Endodermal cell (in vitro differentiated cells): ENCODE measurements at regions not wholly inside any gene's neighbourhood (a gene's known extent, or its start where the extent isn't known, plus 50 kb on each side); places are given as distances from the start of the nearest gene placed in this dataset.

Experiments
- DNase-seq: peaks from one replicate; pipeline ENCODE4 v3.0.0-alpha.2; 2017
- H3K27ac ChIP-seq: 2 replicates; pipeline ENCODE4 v1.5.1; 2013; ENCODE audit warnings: mild to moderate bottlenecking, low read depth, low read length, moderate library complexity
- H3K27me3 ChIP-seq: 2 replicates; pipeline ENCODE4 v1.6.1; 2013; ENCODE audit warnings: mild to moderate bottlenecking, low read length, moderate library complexity; ENCODE audit not compliant: insufficient read depth, control insufficient read depth, poor library complexity, severe bottlenecking
- H3K36me3 ChIP-seq: 2 replicates; pipeline ENCODE4 v1.7.0; 2013; ENCODE audit warnings: mild to moderate bottlenecking, low read length, moderate library complexity; ENCODE audit not compliant: control insufficient read depth, insufficient read depth
- H3K4me1 ChIP-seq: one replicate; pipeline ENCODE4 v1.7.0; 2013; ENCODE audit warnings: low read length; ENCODE audit not compliant: control insufficient read depth, insufficient read depth
- H3K4me3 ChIP-seq: 2 replicates; pipeline ENCODE4 v1.5.1; 2013; ENCODE audit warnings: mild to moderate bottlenecking, low read length, moderate library complexity
- H3K9ac ChIP-seq: 2 replicates; pipeline ENCODE4 v1.6.1; 2013; ENCODE audit warnings: mild to moderate bottlenecking, low read length, moderate library complexity; ENCODE audit not compliant: poor library complexity, severe bottlenecking; ENCODE audit errors: extremely low read depth
- H3K9me3 ChIP-seq: 2 replicates; pipeline ENCODE4 v1.6.1; 2013; ENCODE audit warnings: mild to moderate bottlenecking, low read length, moderate library complexity; ENCODE audit not compliant: control insufficient read depth
- H3K27ac Mint-ChIP-seq: 2 replicates; pipeline ENCODE4 v1.8.0; 2020; ENCODE audit warnings: mixed read lengths
- H3K27me3 Mint-ChIP-seq: 2 replicates; pipeline ENCODE4 v1.8.0; 2021; ENCODE audit warnings: mild to moderate bottlenecking, mixed read lengths; ENCODE audit not compliant: insufficient read depth
- H3K36me3 Mint-ChIP-seq: 2 replicates; pipeline ENCODE4 v1.8.0; 2020; ENCODE audit warnings: low read depth, mixed read lengths
- H3K4me1 Mint-ChIP-seq: 2 replicates; pipeline ENCODE4 v1.8.0; 2020; ENCODE audit warnings: mixed read lengths
- H3K4me3 Mint-ChIP-seq: 2 replicates; pipeline ENCODE4 v1.8.0; 2020; ENCODE audit warnings: mild to moderate bottlenecking, moderate library complexity, mixed read lengths
- H3K9me3 Mint-ChIP-seq: 2 replicates; pipeline ENCODE4 v1.8.0; 2020; ENCODE audit warnings: mild to moderate bottlenecking, mixed read lengths
- WGBS, 2 experiments: methylation state at CpG; one replicate each; pipeline versions ENCODE4 v1.1.5 to v1.1.7; 2013; ENCODE audit warnings: missing lambda C conversion rate in 2 of 2, mixed read lengths in 1 of 2; ENCODE audit not compliant: insufficient coverage in 1 of 2, insufficient read length in 1 of 2; 5-methylcytosine and 5-hydroxymethylcytosine counted together
- TF ChIP-seq, protein P1 (sequence below): fragments of 200-600 bp; sonication (generic); conservative IDR thresholded peaks from 2 replicates; pipeline ENCODE4 v1.5.0; 2021; ENCODE audit warnings: antibody characterized with exemption, mild to moderate bottlenecking

DNA sequence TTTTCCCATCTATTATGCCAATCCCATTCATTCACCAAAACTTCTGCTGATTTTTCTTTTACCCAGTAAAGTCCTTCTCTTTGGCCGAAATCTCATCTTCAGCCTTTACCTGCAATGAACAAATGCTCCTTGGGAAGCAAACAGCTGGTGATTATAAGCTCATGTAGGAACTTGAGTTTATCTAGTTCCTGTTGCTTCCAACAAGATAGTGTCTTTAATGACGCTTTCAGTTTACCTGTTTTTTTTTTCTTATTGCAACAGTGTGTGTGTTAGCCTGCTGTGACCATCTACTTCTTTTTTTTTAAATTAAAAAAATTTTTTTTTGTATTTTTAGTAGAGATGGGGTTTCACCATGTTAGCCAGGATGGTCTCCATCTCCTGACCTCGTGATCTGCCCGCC is 156.0 kb downstream of the CD47 start:
- no peak for DNase-seq
- Mint-ChIP-seq H3K27ac (no peak overlapping the region), H3K27me3 (no peaks in the 10 kb centered on the region), H3K9me3 (no peaks in the 10 kb centered on the region), H3K36me3 (no peaks in the 10 kb centered on the region), H3K4me1 (no peaks in the 10 kb centered on the region), H3K4me3 (no peak overlapping the region)
- Histone ChIP-seq H3K9ac (no peak overlapping the region), H3K4me3 (no peak overlapping the region), H3K9me3 (no peaks in the 10 kb centered on the region), H3K36me3 (no peaks in the 10 kb centered on the region), H3K4me1 (peaks cover 3% of the 10 kb centered on the region), H3K27me3 (peaks cover 4% of the 10 kb centered on the region), H3K27ac (no peak overlapping the region)
- TF ChIP-seq, protein P1, sequence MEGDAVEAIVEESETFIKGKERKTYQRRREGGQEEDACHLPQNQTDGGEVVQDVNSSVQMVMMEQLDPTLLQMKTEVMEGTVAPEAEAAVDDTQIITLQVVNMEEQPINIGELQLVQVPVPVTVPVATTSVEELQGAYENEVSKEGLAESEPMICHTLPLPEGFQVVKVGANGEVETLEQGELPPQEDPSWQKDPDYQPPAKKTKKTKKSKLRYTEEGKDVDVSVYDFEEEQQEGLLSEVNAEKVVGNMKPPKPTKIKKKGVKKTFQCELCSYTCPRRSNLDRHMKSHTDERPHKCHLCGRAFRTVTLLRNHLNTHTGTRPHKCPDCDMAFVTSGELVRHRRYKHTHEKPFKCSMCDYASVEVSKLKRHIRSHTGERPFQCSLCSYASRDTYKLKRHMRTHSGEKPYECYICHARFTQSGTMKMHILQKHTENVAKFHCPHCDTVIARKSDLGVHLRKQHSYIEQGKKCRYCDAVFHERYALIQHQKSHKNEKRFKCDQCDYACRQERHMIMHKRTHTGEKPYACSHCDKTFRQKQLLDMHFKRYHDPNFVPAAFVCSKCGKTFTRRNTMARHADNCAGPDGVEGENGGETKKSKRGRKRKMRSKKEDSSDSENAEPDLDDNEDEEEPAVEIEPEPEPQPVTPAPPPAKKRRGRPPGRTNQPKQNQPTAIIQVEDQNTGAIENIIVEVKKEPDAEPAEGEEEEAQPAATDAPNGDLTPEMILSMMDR: no peak
- WGBS, 2 experiments: 90% methylated on average over 4 of the region's 4 CpGs; no CpG with 5 or more reads in 1 of the 2 experiments

- Histone ChIP-seq H3K9me3 (no peaks in the 10 kb centered on the region), H3K4me3 (no peak overlapping the region), H3K27ac (no peak overlapping the region), H3K36me3 (no peaks in the 10 kb centered on the region), H3K27me3 (peaks cover 17% of the 10 kb centered on the region), H3K9ac (no peak overlapping the region), H3K4me1 (no peaks in the 10 kb centered on the region)
- Mint-ChIP-seq H3K9me3 (no peaks in the 10 kb centered on the region), H3K27ac (no peak overlapping the region), H3K4me1 (no peaks in the 10 kb centered on the region), H3K36me3 (no peaks in the 10 kb centered on the region), H3K27me3 (peaks cover under 1% of the 10 kb centered on the region), H3K4me3 (no peak overlapping the region)
- WGBS, 2 experiments: 75% methylated on average over 2 of the region's 2 CpGs; no CpG with 5 or more reads in 1 of the 2 experiments
- TF ChIP-seq, protein P1: no peak
- no peak for DNase-seq
These were observed 157.4 kb downstream of the CD47 start for GRCh38 chr3:107933450-107933849.

- Histone ChIP-seq H3K9me3 (no peaks in the 10 kb centered on the region), H3K9ac (no peak overlapping the region), H3K27me3 (peaks cover 36% of the 10 kb centered on the region), H3K4me3 (no peak overlapping the region), H3K27ac (no peak overlapping the region), H3K4me1 (no peaks in the 10 kb centered on the region), H3K36me3 (no peaks in the 10 kb centered on the region)
- no peak overlapping the region for H3K27ac Mint-ChIP-seq
- TF ChIP-seq, protein P1: no peak
- no peaks in the 10 kb centered on the region for H3K36me3 Mint-ChIP-seq
- H3K4me1 Mint-ChIP-seq: peaks cover 7% of the 10 kb centered on the region
- DNase-seq: no peak
- H3K27me3 Mint-ChIP-seq: peaks cover 15% of the 10 kb centered on the region
- no peak overlapping the region for H3K4me3 Mint-ChIP-seq
- no peaks in the 10 kb centered on the region for H3K9me3 Mint-ChIP-seq
These were observed 159.5 kb downstream of the CD47 start for GRCh38 chr3:107931326-107931725.
